Mesothelial cell of epicardium (in vitro differentiated cells): ENCODE measurements at regions not wholly inside any gene's neighbourhood (a gene's known extent, or its start where the extent isn't known, plus 50 kb on each side); places are given as distances from the start of the nearest gene placed in this dataset.

Source experiments
- DNase-seq, 2 experiments: peaks; one replicate each; pipeline ENCODE4 v3.0.0; 2021; ENCODE audit warnings: low spot score in 2 of 2; ENCODE audit not compliant: unreplicated experiment in 2 of 2
- H3K27ac Mint-ChIP-seq: 2 replicates; pipeline ENCODE4 v1.8.0; 2021; ENCODE audit warnings: mixed read lengths
- H3K27me3 Mint-ChIP-seq: 2 replicates; pipeline ENCODE4 v1.8.0; 2021; ENCODE audit warnings: low read depth, mixed read lengths
- H3K36me3 Mint-ChIP-seq: 2 replicates; pipeline ENCODE4 v1.8.0; 2021; ENCODE audit warnings: mixed read lengths
- H3K4me1 Mint-ChIP-seq: 2 replicates; pipeline ENCODE4 v1.8.0; 2021; ENCODE audit warnings: mixed read lengths
- H3K4me3 Mint-ChIP-seq: 2 replicates; pipeline ENCODE4 v1.8.0; 2021; ENCODE audit warnings: mild to moderate bottlenecking, moderate library complexity, mixed read lengths
- H3K9me3 Mint-ChIP-seq: 2 replicates; pipeline ENCODE4 v1.8.0; 2021; ENCODE audit warnings: mixed read lengths
- TF ChIP-seq, protein P1 (sequence below): fragments of 200-600 bp; sonication (generic); IDR thresholded peaks from one replicate; pipeline ENCODE4 v1.5.0; 2021; ENCODE audit warnings: antibody characterized with exemption; ENCODE audit not compliant: unreplicated experiment

- no peaks in the 10 kb centered on the region for H3K36me3 Mint-ChIP-seq
- no peaks in the 10 kb centered on the region for H3K9me3 Mint-ChIP-seq
- no peak overlapping the region for H3K4me3 Mint-ChIP-seq
- no peaks in the 10 kb centered on the region for H3K27me3 Mint-ChIP-seq
- no peak for DNase-seq
- H3K4me1 Mint-ChIP-seq, result peaks cover 5% of the 10 kb centered on the region
- H3K27ac Mint-ChIP-seq, result no peak overlapping the region
- TF ChIP-seq, protein P1, sequence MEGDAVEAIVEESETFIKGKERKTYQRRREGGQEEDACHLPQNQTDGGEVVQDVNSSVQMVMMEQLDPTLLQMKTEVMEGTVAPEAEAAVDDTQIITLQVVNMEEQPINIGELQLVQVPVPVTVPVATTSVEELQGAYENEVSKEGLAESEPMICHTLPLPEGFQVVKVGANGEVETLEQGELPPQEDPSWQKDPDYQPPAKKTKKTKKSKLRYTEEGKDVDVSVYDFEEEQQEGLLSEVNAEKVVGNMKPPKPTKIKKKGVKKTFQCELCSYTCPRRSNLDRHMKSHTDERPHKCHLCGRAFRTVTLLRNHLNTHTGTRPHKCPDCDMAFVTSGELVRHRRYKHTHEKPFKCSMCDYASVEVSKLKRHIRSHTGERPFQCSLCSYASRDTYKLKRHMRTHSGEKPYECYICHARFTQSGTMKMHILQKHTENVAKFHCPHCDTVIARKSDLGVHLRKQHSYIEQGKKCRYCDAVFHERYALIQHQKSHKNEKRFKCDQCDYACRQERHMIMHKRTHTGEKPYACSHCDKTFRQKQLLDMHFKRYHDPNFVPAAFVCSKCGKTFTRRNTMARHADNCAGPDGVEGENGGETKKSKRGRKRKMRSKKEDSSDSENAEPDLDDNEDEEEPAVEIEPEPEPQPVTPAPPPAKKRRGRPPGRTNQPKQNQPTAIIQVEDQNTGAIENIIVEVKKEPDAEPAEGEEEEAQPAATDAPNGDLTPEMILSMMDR, result no peak
Measured at GRCh38 chr11:71137376-71137775, 115.0 kb downstream of the SHANK2 start.

- no peak overlapping the region for H3K4me3 Mint-ChIP-seq
- H3K36me3 Mint-ChIP-seq, result no peaks in the 10 kb centered on the region
- no peak for DNase-seq
- H3K27me3 Mint-ChIP-seq, result no peaks in the 10 kb centered on the region
- no peak overlapping the region for H3K27ac Mint-ChIP-seq
- TF ChIP-seq, protein P1, result no peak
- H3K9me3 Mint-ChIP-seq, result no peaks in the 10 kb centered on the region
- H3K4me1 Mint-ChIP-seq, result peaks cover 5% of the 10 kb centered on the region
Measured at GRCh38 chr11:71136095-71136845, 116.1 kb downstream of the SHANK2 start.

- no peak overlapping the region for H3K27ac Mint-ChIP-seq
Measured at GRCh38 chr11:71135112-71135511, 117.3 kb downstream of the SHANK2 start.

GRCh38 chr11:71133946-71134345 is 118.4 kb downstream of the SHANK2 start:
- H3K9me3 Mint-ChIP-seq, result no peaks in the 10 kb centered on the region
- no peak overlapping the region for H3K27ac Mint-ChIP-seq
- TF ChIP-seq, protein P1, result no peak
- no peak overlapping the region for H3K4me3 Mint-ChIP-seq
- no peak for DNase-seq
- no peaks in the 10 kb centered on the region for H3K27me3 Mint-ChIP-seq
- no peaks in the 10 kb centered on the region for H3K4me1 Mint-ChIP-seq
- H3K36me3 Mint-ChIP-seq, result no peaks in the 10 kb centered on the region

More at GRCh38 chr11:71135112-71135511, 117.3 kb downstream of the SHANK2 start:
- H3K4me3 Mint-ChIP-seq, result no peak overlapping the region
- peaks cover 3% of the 10 kb centered on the region for H3K4me1 Mint-ChIP-seq
- TF ChIP-seq, protein P1, result no peak
- H3K36me3 Mint-ChIP-seq, result no peaks in the 10 kb centered on the region
- H3K9me3 Mint-ChIP-seq, result no peaks in the 10 kb centered on the region
- no peaks in the 10 kb centered on the region for H3K27me3 Mint-ChIP-seq
- no peak for DNase-seq

- TF ChIP-seq, protein P1, result no peak
- no peaks in the 10 kb centered on the region for H3K36me3 Mint-ChIP-seq
- H3K9me3 Mint-ChIP-seq, result no peaks in the 10 kb centered on the region
- no peak for DNase-seq
- H3K4me1 Mint-ChIP-seq, result no peaks in the 10 kb centered on the region
- no peak overlapping the region for H3K27ac Mint-ChIP-seq
- no peak overlapping the region for H3K4me3 Mint-ChIP-seq
- no peaks in the 10 kb centered on the region for H3K27me3 Mint-ChIP-seq
Measured at GRCh38 chr11:71131861-71132260, 120.5 kb downstream of the SHANK2 start.
